A549 (cell line): ENCODE measurements at regions not wholly inside any gene's neighbourhood (a gene's known extent, or its start where the extent isn't known, plus 50 kb on each side); places are given as distances from the start of the nearest gene placed in this dataset.

Source experiments
- ATAC-seq, 2 experiments: fragments of 200-7000 bp in 1 of 2; fragments of >200 bp in 1 of 2; cut with Nextera tagmentation in 1 of 2; cut with Tn5 transposase in 1 of 2; 3 replicates each; pipeline versions ENCODE4 v1.8.0 to v1.9.1; 2018 to 2020; ENCODE audit warnings: mild to moderate bottlenecking in 1 of 2, moderate library complexity in 1 of 2
- CTCF ChIA-PET: fragments of 300-600 bp; sonication (Branson Sonifier 250); formaldehyde crosslinking; extraction: SDS; loops from one replicate; lab custom pipeline; 2021; ENCODE audit warnings: antibody characterized with exemption, inconsistent platforms; lab: Yijun Ruan, JAX
- POLR2A ChIA-PET: fragments of 350-600 bp; formaldehyde crosslinking; extraction: SDS; loops from one replicate; lab custom pipeline; 2021; ENCODE audit warnings: antibody characterized with exemption, inconsistent platforms; lab: Yijun Ruan, JAX
- DNase-seq, 2 experiments: peaks; one replicate each; pipeline versions ENCODE4 v3.0.0 to v3.0.0-alpha.2; 2011 to 2016; ENCODE audit warnings: low read depth in 1 of 2, low spot score in 1 of 2
- FAIRE-seq: peaks from 2 replicates; lab custom pipeline; 2011; peaks lifted over from hg19 to GRCh38; lab: Jason Lieb, UNC
- H3K27ac ChIP-seq, 2 experiments: fragments of >200 bp; sonication (Bioruptor Twin); formaldehyde crosslinking; 3 replicates each; pipeline ENCODE4 v1.5.1; 2016 to 2017
- H3K4me1 ChIP-seq: fragments of >200 bp; sonication (Bioruptor Twin); formaldehyde crosslinking; 3 replicates; pipeline ENCODE4 v1.6.1; 2016
- H3K4me2 ChIP-seq: fragments of >200 bp; sonication (Bioruptor Twin); formaldehyde crosslinking; 3 replicates; pipeline ENCODE4 v1.6.1; 2016
- H3K4me3 ChIP-seq: fragments of >200 bp; sonication (Bioruptor Twin); formaldehyde crosslinking; 3 replicates; pipeline ENCODE4 v1.5.1; 2016
- H3K9me3 ChIP-seq: fragments of >200 bp; sonication (Bioruptor Twin); formaldehyde crosslinking; 3 replicates; pipeline ENCODE4 v1.6.1; 2016
- CEBPB ChIP-seq, 2 experiments: fragments of >200 bp in 1 of 2; sonication (Bioruptor Twin) in 1 of 2; formaldehyde crosslinking in 1 of 2; IDR thresholded peaks; 2 replicates each; pipeline ENCODE4 v1.6.1; 2012 to 2016
- CHD4 ChIP-seq: fragments of 200-600 bp; sonication (generic); IDR thresholded peaks from 2 replicates; pipeline ENCODE4 v1.6.1; 2016; ENCODE audit warnings: antibody characterized with exemption, mild to moderate bottlenecking, borderline replicate concordance
- EHF ChIP-seq: fragments of 250-450 bp; sonication (Bioruptor Pico); IDR thresholded peaks from 2 replicates; pipeline ENCODE4 v1.5.0; 2020; ENCODE audit warnings: mild to moderate bottlenecking
- EHMT2 ChIP-seq: fragments of 200-600 bp; sonication (generic); IDR thresholded peaks from 2 replicates; pipeline ENCODE4 v1.6.1; 2016; ENCODE audit warnings: antibody characterized with exemption, low read depth, mild to moderate bottlenecking, moderate library complexity
- EP300 ChIP-seq, 2 experiments: fragments of >200 bp; sonication (Bioruptor Twin); formaldehyde crosslinking; IDR thresholded peaks; 2 replicates in 1 of 2; 3 replicates in 1 of 2; pipeline ENCODE4 v1.6.1; 2016 to 2017
- FOSB ChIP-seq: fragments of 250-450 bp; sonication (Bioruptor Pico); IDR thresholded peaks from 2 replicates; pipeline ENCODE4 v1.5.0; 2020; ENCODE audit warnings: mild to moderate bottlenecking, moderate library complexity
- FOXS1 ChIP-seq: fragments of 250-450 bp; sonication (Bioruptor Pico); IDR thresholded peaks from 2 replicates; pipeline ENCODE4 v1.5.0; 2020; ENCODE audit warnings: mild to moderate bottlenecking, moderate library complexity
- GATA3 ChIP-seq: IDR thresholded peaks from 2 replicates; pipeline ENCODE4 v1.6.1; 2012; ENCODE audit warnings: borderline replicate concordance
- HES2 ChIP-seq: fragments of >200 bp; sonication (Bioruptor Twin); formaldehyde crosslinking; IDR thresholded peaks from 2 replicates; pipeline ENCODE4 v1.6.1; 2016
- HOXA7 ChIP-seq: fragments of 250-450 bp; sonication (Bioruptor Pico); IDR thresholded peaks from 2 replicates; pipeline ENCODE4 v1.5.0; 2020; ENCODE audit warnings: mild to moderate bottlenecking, moderate library complexity
- HOXB13 ChIP-seq: fragments of 250-450 bp; sonication (Bioruptor Pico); IDR thresholded peaks from 2 replicates; pipeline ENCODE4 v1.5.0; 2020; ENCODE audit warnings: low read depth, mild to moderate bottlenecking, moderate library complexity
- JUNB ChIP-seq: fragments of >200 bp; sonication (Bioruptor Twin); formaldehyde crosslinking; IDR thresholded peaks from 2 replicates; pipeline ENCODE4 v1.6.1; 2016
- KDM5A ChIP-seq: fragments of 200-600 bp; sonication (generic); IDR thresholded peaks from 2 replicates; pipeline ENCODE4 v1.6.1; 2016; ENCODE audit warnings: antibody characterized with exemption, mild to moderate bottlenecking
- MAFK ChIP-seq: fragments of 450-650 bp; IDR thresholded peaks from 2 replicates; pipeline ENCODE4 v1.6.1; 2014; ENCODE audit not compliant: partially characterized antibody
- RAD21 ChIP-seq, 2 experiments: fragments of >200 bp in 1 of 2; sonication (Bioruptor Twin) in 1 of 2; formaldehyde crosslinking in 1 of 2; IDR thresholded peaks in 1 of 2; conservative IDR thresholded peaks in 1 of 2; 2 replicates in 1 of 2; 3 replicates in 1 of 2; pipeline ENCODE4 v1.6.1; 2012 to 2018; ENCODE audit warnings: inconsistent platforms in 1 of 2
- RARB ChIP-seq: fragments of 250-450 bp; sonication (Bioruptor Pico); IDR thresholded peaks from 2 replicates; pipeline ENCODE4 v1.8.0; 2021; ENCODE audit warnings: mild to moderate bottlenecking, moderate library complexity
- RCOR1 ChIP-seq: fragments of 150-350 bp; IDR thresholded peaks from 2 replicates; pipeline ENCODE4 v1.6.1; 2014; ENCODE audit warnings: antibody characterized with exemption, low read length, low read depth
- RNF2 ChIP-seq: fragments of 200-600 bp; sonication (generic); IDR thresholded peaks from 2 replicates; pipeline ENCODE4 v1.6.1; 2016; ENCODE audit warnings: low read depth, mild to moderate bottlenecking, antibody characterized with exemption, moderate library complexity, borderline replicate concordance
- SMC3 ChIP-seq: fragments of >200 bp; sonication (Bioruptor Twin); formaldehyde crosslinking; IDR thresholded peaks from 3 replicates; pipeline ENCODE4 v1.6.1; 2018; ENCODE audit warnings: inconsistent platforms
- ZFP36 ChIP-seq: fragments of 450-650 bp; IDR thresholded peaks from 2 replicates; pipeline ENCODE4 v1.6.1; 2014; ENCODE audit warnings: borderline replicate concordance; ENCODE audit not compliant: partially characterized antibody
- ZSCAN20 ChIP-seq: fragments of 250-450 bp; sonication (Bioruptor Pico); IDR thresholded peaks from 2 replicates; pipeline ENCODE4 v1.8.0; 2022; ENCODE audit warnings: mild to moderate bottlenecking, moderate library complexity
- whole genome bisulfite sequencing: methylation state at CpG from one replicate; pipeline ENCODE4 v1.1.6; 2017; ENCODE audit errors: missing lambda C conversion rate; 5-methylcytosine and 5-hydroxymethylcytosine counted together
- TF ChIP-seq, protein P1 (sequence below): fragments of 150-350 bp; IDR thresholded peaks from 2 replicates; pipeline ENCODE4 v1.6.1; 2014; ENCODE audit warnings: low read depth, mild to moderate bottlenecking, low read length
- TF ChIP-seq, protein P2 (sequence below): fragments of 450-650 bp; IDR thresholded peaks from 2 replicates; pipeline ENCODE4 v1.6.1; 2014; ENCODE audit warnings: antibody characterized with exemption

GRCh38 chr5:68465133-68465532, 249.6 kb downstream of the PIK3R1 start:
- POLR2A ChIA-PET: no interaction called here
- ATAC-seq: no peak
- Histone ChIP-seq H3K9me3 (no peaks in the 10 kb centered on the region), H3K4me2 (no peak overlapping the region), H3K4me3 (no peak overlapping the region), H3K4me1 (no peaks in the 10 kb centered on the region), H3K27ac (no peak overlapping the region)
- no peak for DNase-seq
- no peak for FAIRE-seq
- CTCF ChIA-PET: interaction anchor here (0.6 kb wide), 1 partner anchor 12 kb away, joined by 4 read pairs; no protein-coding TSS in a partner anchor
- WGBS: 84% methylated on average over 3 of the region's 3 CpGs
- TF ChIP-seq HOXA7 (CRISPR knock-in tag): no peak
- no peak for TF ChIP-seq RNF2
- no peak for TF ChIP-seq MAFK
- TF ChIP-seq EHF: no peak
- no peak for TF ChIP-seq JUNB
- no peak for TF ChIP-seq KDM5A
- no peak for TF ChIP-seq EHMT2
- TF ChIP-seq FOXS1 (CRISPR knock-in tag): no peak

GRCh38 chr5:68465934-68466551, 250.5 kb downstream of the PIK3R1 start:
- 55% methylated on average over 6 of the region's 6 CpGs for WGBS
- Histone ChIP-seq H3K4me3 (no peak overlapping the region), H3K4me2 (no peak overlapping the region), H3K4me1 (no peaks in the 10 kb centered on the region), H3K9me3 (no peaks in the 10 kb centered on the region), H3K27ac (no peak overlapping the region)
- no peak for TF ChIP-seq HES2
- TF ChIP-seq MAFK: no peak
- TF ChIP-seq RAD21 (conservative IDR thresholded peaks at IDR 0.05 in 1 of 2, IDR thresholded peaks at IDR 0.05 in 1 of 2): no peak
- no peak for TF ChIP-seq FOSB (CRISPR knock-in tag)
- no peak for TF ChIP-seq RCOR1
- no peak for TF ChIP-seq HOXB13 (CRISPR knock-in tag)
- ATAC-seq (no peak), FAIRE-seq (no peak), DNase-seq (no peak)
- POLR2A ChIA-PET: no interaction called here
- CTCF ChIA-PET: interaction anchor here (0.5 to 0.7 kb wide), 2 partner anchors 492 to 518 kb away, joined by 3 to 4 read pairs; no protein-coding TSS in a partner anchor

- ChIA-PET CTCF (no interaction called here), POLR2A (no interaction called here)
- H3K4me3 ChIP-seq: no peak overlapping the region
- no peak for ATAC-seq
- no peak for FAIRE-seq
- no peak overlapping the region for H3K4me2 ChIP-seq
- no peak for DNase-seq
- TF ChIP-seq HOXA7 (CRISPR knock-in tag): no peak
- TF ChIP-seq, protein P1, sequence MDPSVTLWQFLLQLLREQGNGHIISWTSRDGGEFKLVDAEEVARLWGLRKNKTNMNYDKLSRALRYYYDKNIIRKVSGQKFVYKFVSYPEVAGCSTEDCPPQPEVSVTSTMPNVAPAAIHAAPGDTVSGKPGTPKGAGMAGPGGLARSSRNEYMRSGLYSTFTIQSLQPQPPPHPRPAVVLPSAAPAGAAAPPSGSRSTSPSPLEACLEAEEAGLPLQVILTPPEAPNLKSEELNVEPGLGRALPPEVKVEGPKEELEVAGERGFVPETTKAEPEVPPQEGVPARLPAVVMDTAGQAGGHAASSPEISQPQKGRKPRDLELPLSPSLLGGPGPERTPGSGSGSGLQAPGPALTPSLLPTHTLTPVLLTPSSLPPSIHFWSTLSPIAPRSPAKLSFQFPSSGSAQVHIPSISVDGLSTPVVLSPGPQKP: no peak
- no peak for TF ChIP-seq RCOR1
- TF ChIP-seq, protein P2, sequence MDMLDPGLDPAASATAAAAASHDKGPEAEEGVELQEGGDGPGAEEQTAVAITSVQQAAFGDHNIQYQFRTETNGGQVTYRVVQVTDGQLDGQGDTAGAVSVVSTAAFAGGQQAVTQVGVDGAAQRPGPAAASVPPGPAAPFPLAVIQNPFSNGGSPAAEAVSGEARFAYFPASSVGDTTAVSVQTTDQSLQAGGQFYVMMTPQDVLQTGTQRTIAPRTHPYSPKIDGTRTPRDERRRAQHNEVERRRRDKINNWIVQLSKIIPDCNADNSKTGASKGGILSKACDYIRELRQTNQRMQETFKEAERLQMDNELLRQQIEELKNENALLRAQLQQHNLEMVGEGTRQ: no peak
- TF ChIP-seq HOXB13 (CRISPR knock-in tag): no peak
- no peak for TF ChIP-seq ZSCAN20
- TF ChIP-seq FOXS1 (CRISPR knock-in tag): no peak
- no peak for TF ChIP-seq GATA3
- no peak for TF ChIP-seq SMC3
- no peak for TF ChIP-seq CEBPB (IDR thresholded peaks at IDR 0.05)
- TF ChIP-seq CHD4: no peak
- TF ChIP-seq EP300 (IDR thresholded peaks at IDR 0.05): no peak
- no peak for TF ChIP-seq RARB (CRISPR knock-in tag)
- no peak for TF ChIP-seq ZFP36
- H3K9me3 ChIP-seq: no peaks in the 10 kb centered on the region
- no peak overlapping the region for H3K27ac ChIP-seq
- no peaks in the 10 kb centered on the region for H3K4me1 ChIP-seq
- WGBS: 71% methylated on average over 2 of the region's 2 CpGs
These were observed 251.7 kb downstream of the PIK3R1 start for GRCh38 chr5:68467208-68467607.
